Activated CD4-positive, alpha-beta T cell treated with anti-CD3 and anti-CD28 coated beads, Interleukin-2, Interleukin-6, amounts not matched to agents 100 ng/mL and 50 ng/mL, durations not matched to agents 16 hours and 8 hours (primary cell): ENCODE measurements at regions not wholly inside any gene's neighbourhood (a gene's known extent, or its start where the extent isn't known, plus 50 kb on each side); places are given as distances from the start of the nearest gene placed in this dataset.

Experiments
- DNase-seq: peaks from one replicate; pipeline ENCODE4 v3.0.0-alpha.2; 2020

- no peak for DNase-seq
These were observed 512.8 kb downstream of the ANKRD50 start for GRCh38 chr4:124199755-124200154.

DNA sequence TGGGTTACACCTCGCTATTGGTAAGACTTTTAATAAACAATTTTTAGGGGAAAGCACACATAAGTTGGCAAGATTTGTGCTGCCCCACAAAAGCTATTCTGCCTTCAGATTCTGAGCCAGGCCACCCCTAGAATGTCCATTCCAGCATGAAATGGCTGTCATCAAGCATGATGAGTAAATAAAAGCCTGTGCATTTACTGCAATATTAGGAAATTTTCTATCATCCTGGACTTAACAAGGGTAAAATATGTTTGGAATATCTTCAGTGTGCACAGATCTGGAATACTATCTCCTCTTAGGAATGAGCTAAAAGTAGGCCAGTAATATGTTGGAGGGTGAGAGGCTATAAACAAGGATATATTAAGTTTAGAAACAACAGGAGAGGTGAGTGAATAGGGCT lies 510.9 kb downstream of the ANKRD50 start:
- DNase-seq, result no peak

- no peak for DNase-seq
These were observed 510.4 kb downstream of the ANKRD50 start for GRCh38 chr4:124202099-124202498.

DNA sequence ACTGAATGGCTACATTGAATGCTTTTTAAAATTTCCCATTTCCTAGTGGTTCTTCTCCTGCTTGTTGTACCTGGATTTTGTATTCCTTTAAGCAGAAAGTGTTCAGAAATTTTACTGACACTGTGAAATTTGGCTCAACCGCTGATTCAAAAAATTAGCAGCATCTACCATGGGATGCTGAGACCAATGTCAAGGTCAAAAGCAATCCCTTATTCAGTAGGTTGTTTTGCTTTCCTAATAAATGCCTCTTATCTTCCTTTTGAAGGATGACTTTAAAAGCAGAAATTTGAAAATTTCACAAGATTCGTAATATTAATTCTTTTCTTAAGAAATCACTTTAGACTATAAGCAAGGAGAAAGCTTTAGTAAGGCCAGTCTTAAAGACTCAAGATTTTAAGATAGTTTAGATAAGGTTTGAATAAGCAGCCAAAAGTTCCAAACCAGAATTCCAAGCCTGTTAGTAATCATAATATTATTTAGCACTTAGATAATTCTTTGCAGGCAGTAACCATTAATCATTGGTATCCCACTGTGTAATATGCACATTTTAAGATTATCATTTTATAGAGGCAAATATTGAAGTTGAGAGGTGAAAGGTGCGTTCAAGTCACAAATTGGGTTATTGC lies 508.8 kb downstream of the ANKRD50 start:
- no peak for DNase-seq

- DNase-seq, result no peak
These were observed 505.5 kb downstream of the ANKRD50 start for GRCh38 chr4:124206779-124207605.

- no peak for DNase-seq
These were observed 503.3 kb downstream of the ANKRD50 start for GRCh38 chr4:124209211-124209610.

GRCh38 chr4:124209626-124210025 lies 502.9 kb downstream of the ANKRD50 start:
- no peak for DNase-seq

DNA sequence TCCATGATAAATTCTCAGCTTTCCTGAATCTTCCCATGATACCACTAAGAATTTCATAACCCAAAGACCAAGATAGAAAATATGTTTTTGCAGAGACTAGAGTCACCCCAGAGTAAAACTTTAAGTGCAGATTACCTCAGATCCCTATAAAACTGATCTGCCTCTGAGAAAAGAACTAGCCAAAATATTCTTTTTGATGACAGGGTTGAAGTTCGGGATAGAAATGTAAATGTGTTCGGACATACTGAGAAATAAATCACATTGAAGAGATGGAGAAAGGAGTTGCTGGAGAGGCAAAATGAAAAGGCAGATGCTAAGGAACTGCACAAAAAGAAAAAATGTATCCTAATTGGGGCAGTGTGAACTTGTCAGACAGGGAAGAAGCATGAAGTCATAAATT lies 501.8 kb downstream of the ANKRD50 start:
- DNase-seq, result no peak

DNA sequence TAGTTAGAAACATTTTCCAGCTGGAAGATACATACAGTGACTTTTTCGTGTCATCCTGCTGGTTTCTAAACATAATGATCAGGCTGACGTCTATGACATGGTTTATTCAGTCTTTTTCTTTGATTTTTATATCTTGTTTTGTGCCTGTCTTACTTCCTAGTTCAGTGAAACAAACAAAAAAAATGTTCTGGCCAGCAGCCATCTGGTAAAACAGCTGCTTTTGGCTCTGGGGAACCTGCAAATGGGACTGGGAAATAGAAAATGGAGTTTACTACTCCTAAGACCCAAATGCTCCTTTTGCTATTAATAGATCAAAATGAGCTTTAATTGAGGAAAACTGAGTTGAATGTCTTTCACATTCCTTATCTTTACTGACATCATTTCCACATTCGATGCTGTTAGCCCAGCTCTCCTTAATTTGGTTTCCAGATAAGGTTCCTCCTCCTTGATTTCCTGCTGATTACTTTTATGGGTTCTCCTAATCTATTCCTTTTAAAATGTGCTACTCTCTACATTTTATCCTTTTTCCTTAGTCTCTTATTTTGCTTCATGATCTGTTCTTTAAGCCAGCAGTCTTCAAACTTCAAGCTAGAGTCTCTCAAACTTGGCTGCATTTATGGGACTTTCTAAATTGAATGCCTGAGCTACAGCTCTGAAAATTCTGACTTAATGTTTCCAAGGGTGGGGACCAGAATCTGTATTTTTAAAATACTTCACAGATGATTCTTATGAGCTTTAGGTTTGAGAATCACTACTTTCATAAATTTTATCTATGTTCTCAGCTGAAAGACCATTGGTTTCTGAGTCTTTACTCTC lies 499.5 kb downstream of the ANKRD50 start:
- no peak for DNase-seq

- no peak for DNase-seq
These were observed 493.1 kb downstream of the ANKRD50 start for GRCh38 chr4:124219389-124219788.

DNA sequence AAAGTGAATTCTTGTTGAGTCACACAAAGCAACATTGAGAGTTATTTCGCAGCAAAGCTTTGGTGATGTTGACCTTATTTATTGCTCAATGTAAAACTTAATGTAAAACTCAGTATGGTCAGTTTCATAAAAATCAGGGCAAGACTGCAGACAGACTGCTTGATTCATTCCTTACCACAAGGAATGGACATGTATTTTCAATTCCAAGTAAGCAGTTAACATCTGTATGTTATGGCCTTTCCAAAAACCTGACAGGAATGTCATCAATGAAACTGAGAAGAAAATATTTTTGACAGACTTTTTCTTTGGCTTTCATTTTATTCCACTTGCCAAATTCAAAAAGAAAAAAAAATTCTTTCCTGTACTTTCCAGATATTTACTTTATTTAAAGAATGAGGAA lies 488.3 kb downstream of the ANKRD50 start:
- no peak for DNase-seq

GRCh38 chr4:124227981-124228380 lies 484.6 kb downstream of the ANKRD50 start:
- no peak for DNase-seq

GRCh38 chr4:124230268-124230667 lies 482.3 kb downstream of the ANKRD50 start:
- DNase-seq, result no peak

- DNase-seq, result no peak
These were observed 477.8 kb downstream of the ANKRD50 start for GRCh38 chr4:124234771-124235170.

- no peak for DNase-seq
These were observed 468.7 kb downstream of the ANKRD50 start for GRCh38 chr4:124243671-124244366.

DNA sequence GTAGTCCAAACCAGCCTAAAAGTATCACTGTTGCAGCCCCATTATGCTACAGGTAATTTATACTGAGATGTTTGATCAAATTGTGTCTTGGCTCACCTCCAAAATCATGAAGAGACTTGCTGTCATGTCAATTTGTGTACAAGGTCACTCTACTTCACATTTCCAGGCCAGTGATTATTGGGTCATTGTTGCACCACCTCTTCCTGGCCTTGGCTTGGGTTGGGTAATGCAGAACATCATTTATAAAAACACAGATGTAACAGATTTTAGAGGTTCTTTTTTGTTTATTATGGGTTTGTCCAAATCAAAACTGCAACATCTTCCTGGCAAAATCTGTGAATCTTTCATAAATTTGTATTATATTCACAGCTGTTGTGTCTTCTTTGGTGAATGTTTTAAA lies 459.5 kb downstream of the ANKRD50 start:
- DNase-seq, result no peak

GRCh38 chr4:124262211-124263179 lies 450.0 kb downstream of the ANKRD50 start:
- peak; percentile 58 for DNase-seq

DNA sequence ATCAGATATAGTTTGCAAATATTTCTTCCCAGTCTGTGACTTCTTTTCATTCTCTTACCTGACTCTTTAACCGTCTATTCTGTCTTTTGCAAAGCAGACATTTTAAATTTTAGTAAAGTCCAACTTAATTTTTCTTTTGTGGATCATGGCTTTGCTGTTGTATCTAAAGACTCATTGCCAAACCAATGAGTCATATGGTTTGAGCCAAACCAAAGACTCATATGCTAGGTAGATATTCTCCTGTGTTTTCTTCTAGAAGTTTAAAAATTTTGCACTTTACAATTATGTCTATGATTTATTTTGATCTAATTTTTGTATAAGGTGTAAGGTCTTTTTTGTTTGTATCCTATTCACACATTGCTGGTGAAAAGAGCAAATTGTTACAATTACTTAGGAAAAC lies 446.8 kb downstream of the ANKRD50 start:
- no peak for DNase-seq

DNA sequence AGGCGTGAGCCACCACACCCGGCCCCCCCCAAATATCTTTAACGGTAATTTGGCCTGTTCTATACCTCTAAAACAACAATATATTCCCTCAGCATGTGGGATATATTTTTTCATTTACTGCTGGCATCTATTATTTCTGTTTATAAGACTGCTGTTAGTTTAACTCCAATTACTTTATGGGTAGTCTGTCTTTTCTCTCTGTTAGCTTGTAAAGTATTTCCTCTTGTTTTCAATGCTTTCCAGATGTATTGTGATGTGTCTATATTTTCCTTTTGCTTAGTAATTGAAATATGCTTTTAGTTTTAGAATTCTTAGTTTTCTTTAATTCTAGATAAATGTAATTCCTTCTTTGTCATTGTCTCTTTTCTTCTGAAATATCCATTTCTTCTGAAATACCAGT lies 445.8 kb downstream of the ANKRD50 start:
- no peak for DNase-seq

DNA sequence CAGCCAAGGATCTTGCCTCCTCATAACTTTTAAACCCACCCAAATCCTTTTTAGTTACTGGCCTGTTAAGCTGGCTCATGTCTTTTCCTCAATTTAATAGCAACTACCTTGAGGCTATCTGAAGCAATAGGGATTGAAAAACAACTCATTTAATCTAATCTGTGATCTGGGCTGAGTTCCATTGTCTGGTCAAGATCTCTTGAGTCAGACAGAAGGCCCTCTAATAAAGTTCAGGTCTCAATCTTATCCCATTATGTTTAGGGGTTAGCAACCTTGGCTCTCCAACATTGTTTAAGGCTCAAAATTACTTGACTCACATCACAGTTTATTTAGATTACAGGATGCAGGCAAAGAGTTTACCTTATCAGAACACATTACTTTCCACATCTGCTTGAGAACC lies 436.1 kb downstream of the ANKRD50 start:
- no peak for DNase-seq

DNA sequence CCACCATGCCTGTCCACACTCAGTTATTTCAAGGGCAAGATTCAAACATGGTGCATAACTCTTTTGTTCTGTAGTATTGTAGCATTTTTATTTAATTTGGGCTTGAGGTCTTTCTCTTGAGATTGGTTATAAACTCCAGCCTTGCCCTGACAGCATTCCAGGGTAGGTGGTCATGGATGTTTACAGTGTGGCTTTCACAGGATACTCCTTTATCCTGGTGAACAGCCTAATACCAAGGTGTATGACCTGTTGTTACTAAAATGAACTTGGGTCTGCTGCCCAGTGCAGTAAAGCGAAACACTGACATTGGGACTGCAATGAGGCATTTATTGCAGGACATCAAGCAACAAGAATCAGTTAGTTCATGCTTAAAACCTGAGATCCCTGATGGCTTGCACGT lies 434.8 kb downstream of the ANKRD50 start:
- no peak for DNase-seq

- DNase-seq, result no peak
These were observed 434.1 kb downstream of the ANKRD50 start for GRCh38 chr4:124278477-124278876.
